Testis (tissue), 2 donors: ENCODE measurements at regions not wholly inside any gene's neighbourhood (a gene's known extent, or its start where the extent isn't known, plus 50 kb on each side); places are given as distances from the start of the nearest gene placed in this dataset.
"Not testable (repeated sequence)": the region's sequence is repeated elsewhere in the genome, so short reads cannot be mapped to it uniquely, and the experiment has no call there.

Experiments used
- DNase-seq: peaks from one replicate; pipeline ENCODE4 v3.0.0-alpha.2; 2019
- H3K27ac ChIP-seq, 2 donors: fragments of 200-600 bp; sonication (generic); one replicate each; pipeline ENCODE4 v1.5.1; 2019
- H3K27me3 ChIP-seq: fragments of 200-600 bp; sonication (generic); one replicate; pipeline ENCODE4 v1.5.1; 2019
- H3K36me3 ChIP-seq: fragments of 200-600 bp; sonication (generic); one replicate; pipeline ENCODE4 v1.5.1; 2017; ENCODE audit warnings: low read depth; ENCODE audit errors: missing control alignments
- H3K4me1 ChIP-seq: fragments of 200-600 bp; sonication (generic); one replicate; pipeline ENCODE4 v1.5.1; 2019
- H3K4me3 ChIP-seq, 2 donors: fragments of 200-600 bp; sonication (generic); one replicate each; pipeline ENCODE4 v1.5.1; 2017 to 2019
- H3K9me3 ChIP-seq: fragments of 200-600 bp; sonication (generic); one replicate; pipeline ENCODE4 v1.5.1; 2017
- WGBS, 2 donors: methylation state at CpG; one replicate each; pipeline ENCODE4 v1.1.5; 2018; 5-methylcytosine and 5-hydroxymethylcytosine counted together
- intact Hi-C: fragments of 100-400 bp; cut with DNase I; formaldehyde crosslinking; loops from one replicate; pipeline ENCODE4 v1.15.1; 2023; ENCODE audit warnings: low total_unique reads

GRCh38 chr5:34205347-34205746 lies 162.3 kb upstream of the C1QTNF3 start:
- 87 to 96% methylated on average over 1 of the region's 1 CpG for WGBS, 2 donors
- H3K27ac ChIP-seq, H3K9me3 ChIP-seq, DNase-seq, H3K36me3 ChIP-seq, H3K27me3 ChIP-seq, H3K4me3 ChIP-seq, intact Hi-C loops, H3K4me1 ChIP-seq: not testable (repeated sequence)

- H3K27ac ChIP-seq, H3K27me3 ChIP-seq, H3K9me3 ChIP-seq, H3K4me1 ChIP-seq, intact Hi-C loops, DNase-seq, H3K4me3 ChIP-seq, H3K36me3 ChIP-seq: not testable (repeated sequence)
- WGBS, 2 donors = 89 to 96% methylated on average over 1 of the region's 1 CpG
Observed at GRCh38 chr5:34217386-34217785, 174.4 kb upstream of the C1QTNF3 start.

GRCh38 chr5:34221329-34222073 lies 178.5 kb upstream of the C1QTNF3 start:
- H3K4me3 ChIP-seq, DNase-seq, H3K9me3 ChIP-seq, H3K36me3 ChIP-seq, H3K27me3 ChIP-seq, H3K27ac ChIP-seq, H3K4me1 ChIP-seq, intact Hi-C loops: not testable (repeated sequence)
- WGBS, 2 donors = 70 to 71% methylated on average over 3 of the region's 3 CpGs

GRCh38 chr5:34223158-34223557 lies 180.1 kb upstream of the C1QTNF3 start:
- intact Hi-C loops, H3K36me3 ChIP-seq, H3K4me3 ChIP-seq, H3K27ac ChIP-seq, H3K27me3 ChIP-seq, H3K4me1 ChIP-seq, DNase-seq, H3K9me3 ChIP-seq: not testable (repeated sequence)
- 80 to 100% methylated on average over 1 of the region's 3 CpGs for whole genome bisulfite sequencing, 2 donors

GRCh38 chr5:34230402-34230801 lies 187.4 kb upstream of the C1QTNF3 start:
- 94 to 100% methylated on average over 1 of the region's 1 CpG for WGBS, 2 donors
- H3K27me3 ChIP-seq, H3K36me3 ChIP-seq, H3K4me3 ChIP-seq, H3K27ac ChIP-seq, intact Hi-C loops, H3K4me1 ChIP-seq, H3K9me3 ChIP-seq, DNase-seq: not testable (repeated sequence)

GRCh38 chr5:34243802-34244201 lies 200.8 kb upstream of the C1QTNF3 start:
- H3K27ac ChIP-seq = peak overlapping the region in 1 of 2 donors; percentile 64
- not testable (repeated sequence) for H3K27me3 ChIP-seq, H3K4me3 ChIP-seq

GRCh38 chr5:34244281-34245031 lies 201.4 kb upstream of the C1QTNF3 start:
- Histone ChIP-seq H3K4me3 (peak overlapping the region; percentile 66 to 68), H3K27ac (peak overlapping the region; percentile 87 to 90)
- DNase-seq = peak; percentile 67
- intact Hi-C loops, H3K27me3 ChIP-seq, H3K4me1 ChIP-seq, H3K36me3 ChIP-seq, H3K9me3 ChIP-seq: not testable (repeated sequence)
- WGBS, 2 donors = 0% methylated on average over 3 of the region's 41 CpGs

More at GRCh38 chr5:34243802-34244201, 200.8 kb upstream of the C1QTNF3 start:
- H3K9me3 ChIP-seq, H3K4me1 ChIP-seq, intact Hi-C loops, H3K36me3 ChIP-seq, DNase-seq: not testable (repeated sequence)

GRCh38 chr5:34245032-34245394 lies 202.0 kb upstream of the C1QTNF3 start:
- no CpG with 5 or more reads among the region's 31 CpGs for WGBS, 2 donors
- H3K4me1 ChIP-seq, DNase-seq, H3K36me3 ChIP-seq, H3K9me3 ChIP-seq, H3K27me3 ChIP-seq, intact Hi-C loops: not testable (repeated sequence)
- peak overlapping the region; percentile 87 to 90 for H3K27ac ChIP-seq
- peak overlapping the region; percentile 66 to 68 for H3K4me3 ChIP-seq

GRCh38 chr5:34245813-34246212 lies 202.8 kb upstream of the C1QTNF3 start:
- H3K9me3 ChIP-seq, H3K36me3 ChIP-seq, intact Hi-C loops, H3K27me3 ChIP-seq, DNase-seq, H3K4me1 ChIP-seq, H3K27ac ChIP-seq: not testable (repeated sequence)
- WGBS, 2 donors = 35 to 74% methylated on average over 2 of the region's 2 CpGs
- peak overlapping the region in 1 of 2 donors; percentile 6 for H3K4me3 ChIP-seq

- H3K4me1 ChIP-seq = not testable (repeated sequence)
Observed at GRCh38 chr5:34258598-34258997, 215.6 kb upstream of the C1QTNF3 start.

GRCh38 chr5:34261020-34261419 lies 218.0 kb upstream of the C1QTNF3 start:
- H3K27me3 ChIP-seq, intact Hi-C loops, H3K4me1 ChIP-seq, H3K36me3 ChIP-seq, H3K27ac ChIP-seq, H3K9me3 ChIP-seq, H3K4me3 ChIP-seq, DNase-seq: not testable (repeated sequence)
- 53 to 67% methylated on average over 3 of the region's 4 CpGs for WGBS, 2 donors

More at GRCh38 chr5:34258598-34258997, 215.6 kb upstream of the C1QTNF3 start:
- H3K9me3 ChIP-seq, intact Hi-C loops, H3K27me3 ChIP-seq, DNase-seq, H3K27ac ChIP-seq, H3K36me3 ChIP-seq, H3K4me3 ChIP-seq: not testable (repeated sequence)

- H3K9me3 ChIP-seq, H3K36me3 ChIP-seq, DNase-seq, H3K27me3 ChIP-seq, intact Hi-C loops, H3K4me1 ChIP-seq, H3K4me3 ChIP-seq, H3K27ac ChIP-seq: not testable (repeated sequence)
Observed at GRCh38 chr5:34266151-34266550, 223.1 kb upstream of the C1QTNF3 start.
